CD14-positive monocyte (primary cell): ENCODE measurements at regions not wholly inside any gene's neighbourhood (a gene's known extent, or its start where the extent isn't known, plus 50 kb on each side); places are given as distances from the start of the nearest gene placed in this dataset.

ENCODE experiments used
- DNase-seq, 3 donors: peaks; one replicate each; pipeline ENCODE4 v3.0.0-alpha.2; 2011 to 2022
- H2AFZ ChIP-seq: 2 replicates; pipeline ENCODE4 v1.6.0; 2012; ENCODE audit warnings: mild to moderate bottlenecking, low read depth, low read length, inconsistent platforms; ENCODE audit not compliant: insufficient read depth, poor library complexity, severe bottlenecking
- H3K27ac ChIP-seq, 2 donors: 1 replicate in 1 of 2; 2 replicates in 1 of 2; pipeline ENCODE4 v1.5.1; 2012 to 2013; ENCODE audit warnings: low read length in 2 of 2, control low read depth in 1 of 2, inconsistent platforms in 1 of 2, low read depth in 1 of 2, mild to moderate bottlenecking in 1 of 2
- H3K27me3 ChIP-seq, 2 donors: one replicate each; pipeline versions ENCODE4 v1.6.0 to v1.6.1; 2011 to 2013; ENCODE audit warnings: low read length in 2 of 2; ENCODE audit not compliant: control insufficient read depth in 2 of 2, insufficient read depth in 2 of 2
- H3K36me3 ChIP-seq, 2 donors: replicated peaks in 1 of 2; 1 replicate in 1 of 2; 2 replicates in 1 of 2; pipeline versions ENCODE4 v1.5.1 to v1.6.1; 2012 to 2013; ENCODE audit warnings: low read length in 2 of 2, control low read depth in 1 of 2, inconsistent platforms in 1 of 2, mild to moderate bottlenecking in 1 of 2; ENCODE audit not compliant: insufficient read depth in 2 of 2, control insufficient read depth in 1 of 2
- H3K4me1 ChIP-seq, 2 donors: 1 replicate in 1 of 2; 2 replicates in 1 of 2; pipeline versions ENCODE4 v1.5.1 to v1.6.1; 2012 to 2013; ENCODE audit warnings: low read length in 2 of 2, control low read depth in 1 of 2, inconsistent platforms in 1 of 2, mild to moderate bottlenecking in 1 of 2, moderate library complexity in 1 of 2; ENCODE audit not compliant: insufficient read depth in 2 of 2, control insufficient read depth in 1 of 2
- H3K4me2 ChIP-seq: replicated peaks from 2 replicates; pipeline ENCODE3; 2012; ENCODE audit warnings: low read length, moderate library complexity, mild to moderate bottlenecking; ENCODE audit not compliant: poor library complexity, severe bottlenecking; ENCODE audit errors: extremely low read depth
- H3K4me3 ChIP-seq, 3 experiments: fragments of 200-600 bp in 1 of 3; sonication (generic) in 1 of 3; replicated peaks in 1 of 3; 1 replicate in 2 of 3; 2 replicates in 1 of 3; pipeline ENCODE4 v1.5.1; 2011 to 2013; ENCODE audit warnings: low read length in 3 of 3, mild to moderate bottlenecking in 3 of 3, control low read depth in 2 of 3, low read depth in 2 of 3, inconsistent platforms in 1 of 3, moderate library complexity in 1 of 3
- H3K79me2 ChIP-seq: 2 replicates; pipeline ENCODE4 v1.6.0; 2012; ENCODE audit warnings: mild to moderate bottlenecking, control low read depth, inconsistent platforms, low read length, moderate library complexity; ENCODE audit not compliant: insufficient read depth
- H3K9ac ChIP-seq: 2 replicates; pipeline ENCODE4 v1.6.0; 2017; ENCODE audit warnings: low read length, mild to moderate bottlenecking; ENCODE audit not compliant: insufficient read depth, poor library complexity, severe bottlenecking
- H3K9me3 ChIP-seq, 2 donors: replicated peaks in 1 of 2; 1 replicate in 1 of 2; 2 replicates in 1 of 2; pipeline versions ENCODE4 v1.5.1 to v1.6.1; 2012 to 2013; ENCODE audit warnings: low read length in 2 of 2, control low read depth in 1 of 2; ENCODE audit not compliant: control insufficient read depth in 1 of 2, insufficient read depth in 1 of 2
- H4K20me1 ChIP-seq: 2 replicates; pipeline ENCODE4 v1.6.0; 2012; ENCODE audit warnings: mild to moderate bottlenecking, low read length, control low read depth, moderate library complexity; ENCODE audit not compliant: insufficient read depth
- H3K27ac Mint-ChIP-seq, 7 donors: one replicate each; pipeline ENCODE4 v1.8.0; 2020; ENCODE audit warnings: mild to moderate bottlenecking in 7 of 7, mixed read lengths in 7 of 7, moderate library complexity in 6 of 7, inconsistent platforms in 2 of 7
- H3K27me3 Mint-ChIP-seq, 3 donors: one replicate each; pipeline ENCODE4 v1.8.0; 2021 to 2022; ENCODE audit warnings: low read depth in 3 of 3, mild to moderate bottlenecking in 3 of 3, mixed read lengths in 3 of 3, moderate library complexity in 3 of 3, inconsistent platforms in 1 of 3
- H3K36me3 Mint-ChIP-seq, 2 donors: one replicate each; pipeline ENCODE4 v1.8.0; 2020; ENCODE audit warnings: mixed read lengths in 2 of 2, inconsistent platforms in 1 of 2, mild to moderate bottlenecking in 1 of 2
- H3K4me1 Mint-ChIP-seq: one replicate; pipeline ENCODE4 v1.8.0; 2020; ENCODE audit warnings: mild to moderate bottlenecking, mixed read lengths
- H3K4me3 Mint-ChIP-seq, 2 donors: one replicate each; pipeline ENCODE4 v1.8.0; 2020; ENCODE audit warnings: mild to moderate bottlenecking in 2 of 2, mixed read lengths in 2 of 2, moderate library complexity in 1 of 2
- H3K9me3 Mint-ChIP-seq, 7 donors: one replicate each; pipeline ENCODE4 v1.8.0; 2020 to 2022; ENCODE audit warnings: mixed read lengths in 7 of 7, mild to moderate bottlenecking in 6 of 7, moderate library complexity in 6 of 7, inconsistent platforms in 2 of 7
- WGBS: methylation state at CpG from one replicate; pipeline ENCODE4 v1.1.5; 2013; ENCODE audit warnings: missing lambda C conversion rate; ENCODE audit not compliant: insufficient coverage; 5-methylcytosine and 5-hydroxymethylcytosine counted together
- intact Hi-C, 2 donors: fragments of 100-400 bp; cut with micrococcal nuclease; formaldehyde crosslinking; loops; one replicate each; pipeline versions ENCODE4 v1.15.0 to v1.15.1; 2023
- TF ChIP-seq, protein P1 (sequence below): fragments of 200-600 bp; IDR thresholded peaks from one replicate; pipeline ENCODE4 v1.8.0; 2022; ENCODE audit warnings: antibody characterized with exemption, mild to moderate bottlenecking

DNA sequence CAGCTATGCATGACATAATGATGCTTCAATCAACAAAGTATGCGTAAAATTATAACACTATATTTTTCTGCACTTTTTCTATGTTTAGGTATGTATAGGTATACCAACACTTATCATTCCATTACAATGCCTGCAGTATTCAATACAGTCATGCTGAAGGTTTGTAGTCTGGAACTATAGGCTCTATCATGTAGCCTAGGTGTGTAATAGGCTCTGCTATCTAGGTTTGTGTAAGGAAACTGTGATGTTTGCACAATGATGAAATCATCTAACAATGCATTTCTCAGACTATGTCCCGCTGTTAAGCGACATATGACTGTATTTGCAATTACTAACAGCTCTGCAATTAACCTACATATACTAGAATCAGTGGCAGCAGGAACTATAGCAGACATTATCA is 1447.5 kb downstream of the GATA3 start:
- H2AFZ ChIP-seq = no peak overlapping the region
- Mint-ChIP-seq H3K27me3 (no peaks in the 10 kb centered on the region), H3K4me3 (no peak overlapping the region), H3K27ac (no peak overlapping the region), H3K9me3 (peaks cover 0 to 10% (median 2%) of the 10 kb centered on the region in 7 donors), H3K36me3 (no peaks in the 10 kb centered on the region), H3K4me1 (no peaks in the 10 kb centered on the region)
- DNase-seq = no peak
- no peak overlapping the region for H3K27ac ChIP-seq
- no peak overlapping the region for H3K4me2 ChIP-seq
- intact Hi-C loops = no loop called here
- H3K9me3 ChIP-seq = peaks cover 0 to 4% of the 10 kb centered on the region in 2 donors
- H3K4me3 ChIP-seq = no peak overlapping the region
- H3K36me3 ChIP-seq = no peaks in the 10 kb centered on the region
- no peaks in the 10 kb centered on the region for H3K79me2 ChIP-seq
- no peaks in the 10 kb centered on the region for H4K20me1 ChIP-seq
- no peaks in the 10 kb centered on the region for H3K27me3 ChIP-seq
- WGBS = no CpG with 5 or more reads among the region's 3 CpGs
- TF ChIP-seq, protein P1, sequence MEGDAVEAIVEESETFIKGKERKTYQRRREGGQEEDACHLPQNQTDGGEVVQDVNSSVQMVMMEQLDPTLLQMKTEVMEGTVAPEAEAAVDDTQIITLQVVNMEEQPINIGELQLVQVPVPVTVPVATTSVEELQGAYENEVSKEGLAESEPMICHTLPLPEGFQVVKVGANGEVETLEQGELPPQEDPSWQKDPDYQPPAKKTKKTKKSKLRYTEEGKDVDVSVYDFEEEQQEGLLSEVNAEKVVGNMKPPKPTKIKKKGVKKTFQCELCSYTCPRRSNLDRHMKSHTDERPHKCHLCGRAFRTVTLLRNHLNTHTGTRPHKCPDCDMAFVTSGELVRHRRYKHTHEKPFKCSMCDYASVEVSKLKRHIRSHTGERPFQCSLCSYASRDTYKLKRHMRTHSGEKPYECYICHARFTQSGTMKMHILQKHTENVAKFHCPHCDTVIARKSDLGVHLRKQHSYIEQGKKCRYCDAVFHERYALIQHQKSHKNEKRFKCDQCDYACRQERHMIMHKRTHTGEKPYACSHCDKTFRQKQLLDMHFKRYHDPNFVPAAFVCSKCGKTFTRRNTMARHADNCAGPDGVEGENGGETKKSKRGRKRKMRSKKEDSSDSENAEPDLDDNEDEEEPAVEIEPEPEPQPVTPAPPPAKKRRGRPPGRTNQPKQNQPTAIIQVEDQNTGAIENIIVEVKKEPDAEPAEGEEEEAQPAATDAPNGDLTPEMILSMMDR = no peak
- H3K9ac ChIP-seq = no peak overlapping the region
- H3K4me1 ChIP-seq = no peaks in the 10 kb centered on the region

DNA sequence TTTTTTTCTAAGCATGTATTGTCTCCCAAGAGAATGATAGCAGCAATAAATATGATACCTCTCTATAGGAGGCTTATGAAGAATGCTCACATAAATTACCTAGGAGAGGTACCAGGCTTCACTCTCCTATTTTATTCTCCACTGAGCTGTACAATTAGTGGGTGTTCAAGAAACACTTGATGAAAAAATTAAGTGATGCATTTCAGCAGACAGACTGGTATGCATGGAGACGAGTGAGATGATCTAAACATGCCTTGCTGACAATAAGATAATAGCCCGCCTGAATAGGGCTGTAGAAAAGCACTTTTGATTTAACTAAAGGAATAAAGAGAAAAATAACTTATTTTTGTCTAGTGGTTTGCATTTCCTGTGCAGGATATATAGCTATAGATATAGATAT is 1449.7 kb downstream of the GATA3 start:
- no peaks in the 10 kb centered on the region for H3K36me3 ChIP-seq
- no peaks in the 10 kb centered on the region for H3K27me3 Mint-ChIP-seq
- no peaks in the 10 kb centered on the region for H3K4me1 ChIP-seq
- H3K4me1 Mint-ChIP-seq = no peaks in the 10 kb centered on the region
- no peak overlapping the region for H3K27ac Mint-ChIP-seq
- peaks cover 0 to 12% (median 2%) of the 10 kb centered on the region in 7 donors for H3K9me3 Mint-ChIP-seq
- DNase-seq = no peak
- no peak overlapping the region for H3K9ac ChIP-seq
- H4K20me1 ChIP-seq = no peaks in the 10 kb centered on the region
- TF ChIP-seq, protein P1 = no peak
- H3K27ac ChIP-seq = no peak overlapping the region
- H3K4me2 ChIP-seq = no peak overlapping the region
- 100% methylated on average over 1 of the region's 2 CpGs for WGBS
- intact Hi-C loops = no loop called here
- no peaks in the 10 kb centered on the region for H3K79me2 ChIP-seq
- no peaks in the 10 kb centered on the region for H3K27me3 ChIP-seq
- H3K4me3 ChIP-seq = no peak overlapping the region
- H2AFZ ChIP-seq = no peak overlapping the region
- peaks cover 0 to 4% of the 10 kb centered on the region in 2 donors for H3K9me3 ChIP-seq
- H3K4me3 Mint-ChIP-seq = no peak overlapping the region
- no peaks in the 10 kb centered on the region for H3K36me3 Mint-ChIP-seq
